ENCODE measurements at regions not wholly inside any gene's neighbourhood (a gene's known extent, or its start where the extent isn't known, plus 50 kb on each side); places are given as distances from the start of the nearest gene placed in this dataset.
"Not testable (repeated sequence)": the region's sequence is repeated elsewhere in the genome, so short reads cannot be mapped to it uniquely, and the experiment has no call there.

GRCh38 chr6:74448850-74449249 lies 752.8 kb downstream of the CD109 start:
- Mint-ChIP-seq H3K27ac (ENCODE audit: unreplicated experiment) (no peak overlapping the region), H3K9me3 (ENCODE audit: low read depth) (peaks cover 2% of the 10 kb centered on the region), H3K4me3 (ENCODE audit: unreplicated experiment) (no peak overlapping the region), H3K36me3 (ENCODE audit: low read depth) (no peaks in the 10 kb centered on the region), H3K4me1 (ENCODE audit: low read depth) (peaks cover 9% of the 10 kb centered on the region), H3K27me3 (ENCODE audit: low read depth) (no peaks in the 10 kb centered on the region)
- no peak for TF ChIP-seq CTCF (IDR thresholded peaks at IDR 0.05)
- no peak for DNase-seq (ENCODE audit: low spot score)

- peaks cover 9% of the 10 kb centered on the region for H3K4me1 Mint-ChIP-seq (ENCODE audit: low read depth)
- H3K27me3 Mint-ChIP-seq (ENCODE audit: low read depth) = no peaks in the 10 kb centered on the region
- no peak overlapping the region for H3K4me3 Mint-ChIP-seq (ENCODE audit: unreplicated experiment)
- no peak for TF ChIP-seq CTCF (IDR thresholded peaks at IDR 0.05)
- H3K27ac Mint-ChIP-seq (ENCODE audit: unreplicated experiment) = peak overlapping the region; percentile 90
- peaks cover 8% of the 10 kb centered on the region for H3K9me3 Mint-ChIP-seq (ENCODE audit: low read depth)
- no peak for DNase-seq (ENCODE audit: low spot score)
- no peaks in the 10 kb centered on the region for H3K36me3 Mint-ChIP-seq (ENCODE audit: low read depth)
Measured at GRCh38 chr6:74447013-74447412, 751.0 kb downstream of the CD109 start.

GRCh38 chr6:74439123-74439811 lies 743.3 kb downstream of the CD109 start:
- Mint-ChIP-seq H3K27ac (ENCODE audit: unreplicated experiment) (peak overlapping the region; percentile 45), H3K9me3 (ENCODE audit: low read depth) (peaks cover 9% of the 10 kb centered on the region), H3K36me3 (ENCODE audit: low read depth) (peaks cover 1% of the 10 kb centered on the region), H3K4me3 (ENCODE audit: unreplicated experiment) (no peak overlapping the region), H3K4me1 (ENCODE audit: low read depth) (peaks cover 9% of the 10 kb centered on the region), H3K27me3 (ENCODE audit: low read depth) (no peaks in the 10 kb centered on the region)
- no peak for TF ChIP-seq CTCF (IDR thresholded peaks at IDR 0.05)
- DNase-seq (ENCODE audit: low spot score) = no peak

- not testable (repeated sequence) for DNase-seq (ENCODE audit: low spot score); H3K4me3 Mint-ChIP-seq (ENCODE audit: unreplicated experiment); H3K9me3 Mint-ChIP-seq (ENCODE audit: low read depth); H3K36me3 Mint-ChIP-seq (ENCODE audit: low read depth); H3K27ac Mint-ChIP-seq (ENCODE audit: unreplicated experiment); H3K27me3 Mint-ChIP-seq (ENCODE audit: low read depth)
- peaks cover 13% of the 10 kb centered on the region for H3K4me1 Mint-ChIP-seq (ENCODE audit: low read depth)
Measured at GRCh38 chr6:74438395-74438794, 742.4 kb downstream of the CD109 start.

- Mint-ChIP-seq H3K4me1 (ENCODE audit: low read depth) (peaks cover 8% of the 10 kb centered on the region), H3K9me3 (ENCODE audit: low read depth) (peaks cover 3% of the 10 kb centered on the region), H3K27ac (ENCODE audit: unreplicated experiment) (no peak overlapping the region), H3K27me3 (ENCODE audit: low read depth) (no peaks in the 10 kb centered on the region), H3K36me3 (ENCODE audit: low read depth) (peaks cover 1% of the 10 kb centered on the region), H3K4me3 (ENCODE audit: unreplicated experiment) (no peak overlapping the region)
- no peak for DNase-seq (ENCODE audit: low spot score)
- no peak for TF ChIP-seq CTCF (IDR thresholded peaks at IDR 0.05)
Measured at GRCh38 chr6:74434171-74434570, 738.2 kb downstream of the CD109 start.

All from chondrocyte (in vitro differentiated cells).